ENCODE measurements at regions not wholly inside any gene's neighbourhood (a gene's known extent, or its start where the extent isn't known, plus 50 kb on each side); places are given as distances from the start of the nearest gene placed in this dataset.

DNA sequence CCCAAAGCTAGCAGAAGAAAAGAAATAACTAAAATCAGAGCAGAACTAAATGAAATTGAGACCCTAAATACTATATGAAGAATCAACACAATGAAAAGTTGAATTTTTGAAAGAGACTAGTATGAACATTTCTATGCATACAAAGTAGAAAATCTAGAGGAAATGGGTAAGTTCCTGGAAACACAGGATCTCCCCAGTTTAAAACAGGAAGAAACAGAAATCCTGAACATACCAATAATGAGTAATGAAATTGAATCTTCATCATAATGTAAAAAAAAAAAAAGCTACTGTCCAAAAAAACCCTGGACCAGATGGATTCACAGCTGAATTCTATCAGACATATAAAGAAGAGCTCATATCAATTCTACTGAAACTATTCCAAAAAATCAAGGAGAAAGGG is 233.5 kb downstream of the PLPP3 start:
- Histone ChIP-seq H3K9me3 (ENCODE audit: control insufficient read depth, insufficient read depth, low read length) (no peaks in the 10 kb centered on the region), H3K4me3 (ENCODE audit: low read depth, low read length) (no peak overlapping the region), H3K27me3 (ENCODE audit: control insufficient read depth, insufficient read depth, low read length) (no peaks in the 10 kb centered on the region), H3K27ac (ENCODE audit: low read depth, low read length) (no peak overlapping the region)
- POLR2A ChIA-PET: no interaction called here
- TF ChIP-seq, protein P1, sequence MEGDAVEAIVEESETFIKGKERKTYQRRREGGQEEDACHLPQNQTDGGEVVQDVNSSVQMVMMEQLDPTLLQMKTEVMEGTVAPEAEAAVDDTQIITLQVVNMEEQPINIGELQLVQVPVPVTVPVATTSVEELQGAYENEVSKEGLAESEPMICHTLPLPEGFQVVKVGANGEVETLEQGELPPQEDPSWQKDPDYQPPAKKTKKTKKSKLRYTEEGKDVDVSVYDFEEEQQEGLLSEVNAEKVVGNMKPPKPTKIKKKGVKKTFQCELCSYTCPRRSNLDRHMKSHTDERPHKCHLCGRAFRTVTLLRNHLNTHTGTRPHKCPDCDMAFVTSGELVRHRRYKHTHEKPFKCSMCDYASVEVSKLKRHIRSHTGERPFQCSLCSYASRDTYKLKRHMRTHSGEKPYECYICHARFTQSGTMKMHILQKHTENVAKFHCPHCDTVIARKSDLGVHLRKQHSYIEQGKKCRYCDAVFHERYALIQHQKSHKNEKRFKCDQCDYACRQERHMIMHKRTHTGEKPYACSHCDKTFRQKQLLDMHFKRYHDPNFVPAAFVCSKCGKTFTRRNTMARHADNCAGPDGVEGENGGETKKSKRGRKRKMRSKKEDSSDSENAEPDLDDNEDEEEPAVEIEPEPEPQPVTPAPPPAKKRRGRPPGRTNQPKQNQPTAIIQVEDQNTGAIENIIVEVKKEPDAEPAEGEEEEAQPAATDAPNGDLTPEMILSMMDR (IDR thresholded peaks at IDR 0.05; ENCODE audit: low read depth, low read length): no peak
- CTCF ChIA-PET: no interaction called here
- DNase-seq (ENCODE audit: low read depth, low spot score): no peak

GRCh38 chr1:56340977-56341376 is 238.4 kb downstream of the PLPP3 start:
- H3K27ac ChIP-seq (ENCODE audit: low read depth, low read length): no peak overlapping the region
- ChIA-PET POLR2A (no interaction called here), CTCF (no interaction called here)
- no peak for DNase-seq (ENCODE audit: low read depth, low spot score)
- TF ChIP-seq, protein P1 (IDR thresholded peaks at IDR 0.05; ENCODE audit: low read depth, low read length): no peak
- no peaks in the 10 kb centered on the region for H3K27me3 ChIP-seq (ENCODE audit: control insufficient read depth, insufficient read depth, low read length)
- H3K9me3 ChIP-seq (ENCODE audit: control insufficient read depth, insufficient read depth, low read length): no peaks in the 10 kb centered on the region
- H3K4me3 ChIP-seq (ENCODE audit: low read depth, low read length): no peak overlapping the region

GRCh38 chr1:56339786-56340465 is 239.4 kb downstream of the PLPP3 start:
- no peak for DNase-seq (ENCODE audit: low read depth, low spot score)
- Histone ChIP-seq H3K4me3 (ENCODE audit: low read depth, low read length) (no peak overlapping the region), H3K27ac (ENCODE audit: low read depth, low read length) (no peak overlapping the region), H3K27me3 (ENCODE audit: control insufficient read depth, insufficient read depth, low read length) (no peaks in the 10 kb centered on the region), H3K9me3 (ENCODE audit: control insufficient read depth, insufficient read depth, low read length) (no peaks in the 10 kb centered on the region)
- ChIA-PET POLR2A (no interaction called here), CTCF (no interaction called here)
- TF ChIP-seq, protein P1 (IDR thresholded peaks at IDR 0.05; ENCODE audit: low read depth, low read length): no peak

GRCh38 chr1:56339093-56339492 is 240.3 kb downstream of the PLPP3 start:
- Histone ChIP-seq H3K27ac (ENCODE audit: low read depth, low read length) (no peak overlapping the region), H3K9me3 (ENCODE audit: control insufficient read depth, insufficient read depth, low read length) (no peaks in the 10 kb centered on the region), H3K27me3 (ENCODE audit: control insufficient read depth, insufficient read depth, low read length) (no peaks in the 10 kb centered on the region), H3K4me3 (ENCODE audit: low read depth, low read length) (no peak overlapping the region)
- DNase-seq (ENCODE audit: low read depth, low spot score): no peak
- ChIA-PET POLR2A (no interaction called here), CTCF (no interaction called here)
- TF ChIP-seq, protein P1 (IDR thresholded peaks at IDR 0.05; ENCODE audit: low read depth, low read length): no peak

DNA sequence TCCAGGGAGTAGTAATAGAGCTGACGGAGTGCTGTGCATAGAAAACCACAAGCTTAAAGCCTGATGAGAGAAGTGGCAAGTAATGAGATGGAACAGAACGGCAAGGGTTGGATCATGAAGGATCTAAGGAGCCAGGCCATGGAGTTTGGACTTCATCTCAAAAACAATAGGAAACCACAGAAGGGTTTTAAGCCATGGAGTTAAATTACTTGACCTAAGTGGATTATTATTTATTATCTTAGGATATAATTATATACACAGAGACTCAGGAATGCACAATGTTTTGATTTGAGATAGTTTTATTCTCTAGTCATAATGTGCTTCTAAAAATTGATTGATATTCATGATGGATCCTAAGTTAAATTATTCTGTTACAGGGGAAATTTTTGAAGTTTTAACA is 242.4 kb downstream of the PLPP3 start:
- TF ChIP-seq, protein P1 (IDR thresholded peaks at IDR 0.05; ENCODE audit: low read depth, low read length): no peak
- ChIA-PET CTCF (no interaction called here), POLR2A (no interaction called here)
- Histone ChIP-seq H3K9me3 (ENCODE audit: control insufficient read depth, insufficient read depth, low read length) (no peaks in the 10 kb centered on the region), H3K27ac (ENCODE audit: low read depth, low read length) (no peak overlapping the region), H3K4me3 (ENCODE audit: low read depth, low read length) (no peak overlapping the region), H3K27me3 (ENCODE audit: control insufficient read depth, insufficient read depth, low read length) (no peaks in the 10 kb centered on the region)
- no peak for DNase-seq (ENCODE audit: low read depth, low spot score)
